ENCODE measurements at regions not wholly inside any gene's neighbourhood (a gene's known extent, or its start where the extent isn't known, plus 50 kb on each side); places are given as distances from the start of the nearest gene placed in this dataset.

- Histone ChIP-seq H3K4me1 (no peaks in the 10 kb centered on the region), H3K27ac (no peak overlapping the region), H3K27me3 (no peaks in the 10 kb centered on the region), H3K36me3 (no peaks in the 10 kb centered on the region), H3K9me3 (no peaks in the 10 kb centered on the region), H3K4me3 (no peak overlapping the region)
- DNase-seq (no peak), ATAC-seq (ENCODE audit: low FRiP score in 2 of 2) (no peak)
- WGBS, 2 donors = 81 to 90% methylated on average over 1 of the region's 1 CpG
- TF ChIP-seq POLR2A (IDR thresholded peaks at IDR 0.05) (no peak), POLR2AphosphoS5 (IDR thresholded peaks at IDR 0.05) (no peak), EP300 (IDR thresholded peaks at IDR 0.05) (no peak), CTCF (IDR thresholded peaks at IDR 0.05) (no peak)
These were observed 188.8 kb upstream of the ATP10B start for GRCh38 chr5:161040818-161041217.

- Histone ChIP-seq H3K27me3 (no peaks in the 10 kb centered on the region), H3K9me3 (no peaks in the 10 kb centered on the region), H3K4me3 (no peak overlapping the region), H3K36me3 (no peaks in the 10 kb centered on the region), H3K27ac (no peak overlapping the region), H3K4me1 (no peaks in the 10 kb centered on the region)
- 85% methylated on average over 3 of the region's 3 CpGs for WGBS, 2 donors
- ATAC-seq (ENCODE audit: low FRiP score in 2 of 2) = no peak
- no peak for DNase-seq
- TF ChIP-seq EP300 (IDR thresholded peaks at IDR 0.05) (no peak), POLR2A (IDR thresholded peaks at IDR 0.05) (no peak), POLR2AphosphoS5 (IDR thresholded peaks at IDR 0.05) (no peak), CTCF (IDR thresholded peaks at IDR 0.05) (no peak)
These were observed 184.3 kb upstream of the ATP10B start for GRCh38 chr5:161036296-161036695.

DNA sequence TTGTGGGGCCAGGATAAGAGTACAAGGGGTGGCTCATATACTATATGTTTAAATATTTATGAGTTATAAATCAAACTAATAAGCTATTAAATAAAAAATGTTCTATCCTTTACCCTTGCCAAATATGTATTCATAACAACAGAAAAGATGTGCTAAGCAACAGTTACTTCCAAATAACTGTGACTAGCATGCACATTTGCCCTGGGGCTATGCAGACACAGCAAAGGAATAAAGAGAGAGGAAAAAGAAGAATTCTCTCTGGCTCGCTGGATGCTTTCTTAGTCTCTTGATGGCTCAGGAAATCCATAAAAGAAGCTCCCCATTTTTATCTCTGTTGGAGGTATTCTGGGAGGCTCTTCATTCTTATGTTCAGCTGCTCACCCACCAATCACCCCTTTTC lies 182.4 kb upstream of the ATP10B start:
- TF ChIP-seq CTCF (IDR thresholded peaks at IDR 0.05) = no peak
- no peak for TF ChIP-seq EP300 (IDR thresholded peaks at IDR 0.05)
- no peak for TF ChIP-seq POLR2A (IDR thresholded peaks at IDR 0.05)
- H3K27me3 ChIP-seq = no peaks in the 10 kb centered on the region
- no peak overlapping the region for H3K4me3 ChIP-seq
- H3K9me3 ChIP-seq = no peaks in the 10 kb centered on the region
- H3K27ac ChIP-seq = no peak overlapping the region
- DNase-seq = no peak
- WGBS, 2 donors = 81 to 93% methylated on average over 1 of the region's 1 CpG
- no peaks in the 10 kb centered on the region for H3K36me3 ChIP-seq
- ATAC-seq (ENCODE audit: low FRiP score in 2 of 2) = no peak
- H3K4me1 ChIP-seq = no peaks in the 10 kb centered on the region

- Histone ChIP-seq H3K36me3 (no peaks in the 10 kb centered on the region), H3K4me3 (no peak overlapping the region), H3K27ac (no peak overlapping the region), H3K4me1 (no peaks in the 10 kb centered on the region), H3K9me3 (no peaks in the 10 kb centered on the region), H3K27me3 (no peaks in the 10 kb centered on the region)
- ATAC-seq (ENCODE audit: low FRiP score in 2 of 2) = no peak
- no peak for DNase-seq
- TF ChIP-seq POLR2A (IDR thresholded peaks at IDR 0.05) (no peak), CTCF (IDR thresholded peaks at IDR 0.05) (no peak), POLR2AphosphoS5 (IDR thresholded peaks at IDR 0.05) (no peak), EP300 (IDR thresholded peaks at IDR 0.05) (no peak)
- WGBS, 2 donors = 41 to 47% methylated on average over 3 of the region's 3 CpGs
These were observed 178.2 kb upstream of the ATP10B start for GRCh38 chr5:161030229-161030628.

DNA sequence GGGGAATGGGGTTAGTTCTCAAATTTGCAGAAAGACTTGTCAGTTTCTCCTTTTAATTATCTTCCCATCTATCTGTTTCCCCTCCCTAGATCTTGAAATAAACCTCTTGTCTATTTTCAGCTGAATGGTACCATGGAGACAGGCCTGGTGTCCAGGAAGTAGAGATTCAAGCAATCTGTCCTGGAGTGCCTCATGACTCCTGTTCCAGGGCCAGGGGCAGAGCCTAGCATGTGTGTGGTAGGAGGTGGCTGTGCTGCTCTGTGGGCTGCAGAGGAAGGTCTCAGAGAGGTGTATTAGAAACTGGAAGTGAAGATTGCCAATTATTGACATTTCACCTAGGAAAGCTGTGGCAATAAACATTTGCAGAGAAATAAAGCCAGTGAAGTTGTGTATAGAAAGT lies 175.8 kb upstream of the ATP10B start:
- no peak for DNase-seq
- TF ChIP-seq POLR2A (IDR thresholded peaks at IDR 0.05) = no peak
- TF ChIP-seq POLR2AphosphoS5 (IDR thresholded peaks at IDR 0.05) = no peak
- no peak for TF ChIP-seq EP300 (IDR thresholded peaks at IDR 0.05)
- no peak for TF ChIP-seq CTCF (IDR thresholded peaks at IDR 0.05)
- H3K4me3 ChIP-seq = no peak overlapping the region
- H3K27me3 ChIP-seq = no peaks in the 10 kb centered on the region
- H3K4me1 ChIP-seq = no peaks in the 10 kb centered on the region
- ATAC-seq (ENCODE audit: low FRiP score in 2 of 2) = peak in 1 of 2 donors; percentile 32
- no peaks in the 10 kb centered on the region for H3K36me3 ChIP-seq
- H3K27ac ChIP-seq = no peak overlapping the region
- no peaks in the 10 kb centered on the region for H3K9me3 ChIP-seq

All from upper lobe of left lung (tissue), 6 donors.